GM12872 (cell line): ENCODE measurements at regions not wholly inside any gene's neighbourhood (a gene's known extent, or its start where the extent isn't known, plus 50 kb on each side); places are given as distances from the start of the nearest gene placed in this dataset.

ENCODE experiments used
- TF ChIP-seq, protein P1 (sequence below): IDR thresholded peaks from 3 replicates; pipeline ENCODE4 v1.5.1; 2011; ENCODE audit warnings: low read depth, mild to moderate bottlenecking, low read length, moderate library complexity; ENCODE audit not compliant: insufficient read depth

DNA sequence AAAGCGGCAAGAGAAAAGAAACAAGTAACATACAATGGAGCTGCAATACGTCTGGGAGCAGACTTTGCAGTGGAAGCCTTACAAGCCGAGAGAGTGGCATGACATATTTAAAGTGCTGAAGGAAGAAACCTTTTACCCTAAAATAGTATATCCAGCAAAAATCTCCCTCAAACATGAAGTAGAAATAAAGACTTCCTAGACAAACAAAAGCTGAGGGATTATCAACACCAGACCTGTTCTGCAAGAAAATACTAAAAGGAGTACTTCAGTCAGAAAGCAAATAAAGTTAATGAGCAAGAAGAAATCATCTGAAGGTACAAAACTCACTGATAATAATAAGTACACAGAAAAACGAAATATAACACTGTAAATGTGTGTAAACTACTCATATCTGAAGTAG, 77.5 kb upstream of the ABCD2 start:
- TF ChIP-seq, protein P1, sequence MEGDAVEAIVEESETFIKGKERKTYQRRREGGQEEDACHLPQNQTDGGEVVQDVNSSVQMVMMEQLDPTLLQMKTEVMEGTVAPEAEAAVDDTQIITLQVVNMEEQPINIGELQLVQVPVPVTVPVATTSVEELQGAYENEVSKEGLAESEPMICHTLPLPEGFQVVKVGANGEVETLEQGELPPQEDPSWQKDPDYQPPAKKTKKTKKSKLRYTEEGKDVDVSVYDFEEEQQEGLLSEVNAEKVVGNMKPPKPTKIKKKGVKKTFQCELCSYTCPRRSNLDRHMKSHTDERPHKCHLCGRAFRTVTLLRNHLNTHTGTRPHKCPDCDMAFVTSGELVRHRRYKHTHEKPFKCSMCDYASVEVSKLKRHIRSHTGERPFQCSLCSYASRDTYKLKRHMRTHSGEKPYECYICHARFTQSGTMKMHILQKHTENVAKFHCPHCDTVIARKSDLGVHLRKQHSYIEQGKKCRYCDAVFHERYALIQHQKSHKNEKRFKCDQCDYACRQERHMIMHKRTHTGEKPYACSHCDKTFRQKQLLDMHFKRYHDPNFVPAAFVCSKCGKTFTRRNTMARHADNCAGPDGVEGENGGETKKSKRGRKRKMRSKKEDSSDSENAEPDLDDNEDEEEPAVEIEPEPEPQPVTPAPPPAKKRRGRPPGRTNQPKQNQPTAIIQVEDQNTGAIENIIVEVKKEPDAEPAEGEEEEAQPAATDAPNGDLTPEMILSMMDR, result no peak

DNA sequence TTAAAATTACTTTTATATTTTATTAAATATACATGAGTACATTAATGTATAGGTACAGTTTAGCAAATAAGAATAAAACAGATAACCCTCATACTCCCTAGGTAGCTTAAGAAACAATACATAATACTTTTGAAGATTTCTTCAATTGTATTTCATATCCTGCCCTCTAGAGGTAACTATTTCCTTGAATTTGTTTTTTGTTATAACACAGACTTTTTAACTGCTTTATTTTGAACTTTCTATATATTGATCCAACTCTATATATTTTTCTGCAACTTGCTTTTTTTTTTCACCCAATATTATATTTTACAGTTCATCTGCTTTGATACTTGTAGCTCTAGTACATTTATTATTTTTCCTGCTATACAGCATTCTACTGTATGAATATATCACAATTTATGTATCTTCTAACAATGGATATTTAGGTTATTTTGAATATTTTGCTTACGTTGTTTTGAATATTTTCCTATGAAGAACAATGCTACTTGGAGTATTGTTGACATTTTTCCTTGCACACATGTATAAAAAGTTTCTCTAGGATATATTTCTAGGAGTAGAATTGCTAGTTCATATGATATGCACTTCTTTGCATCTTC, 72.8 kb upstream of the ABCD2 start:
- TF ChIP-seq, protein P1, result peak; percentile 14; the same call in 1 of the 3 replicates

DNA sequence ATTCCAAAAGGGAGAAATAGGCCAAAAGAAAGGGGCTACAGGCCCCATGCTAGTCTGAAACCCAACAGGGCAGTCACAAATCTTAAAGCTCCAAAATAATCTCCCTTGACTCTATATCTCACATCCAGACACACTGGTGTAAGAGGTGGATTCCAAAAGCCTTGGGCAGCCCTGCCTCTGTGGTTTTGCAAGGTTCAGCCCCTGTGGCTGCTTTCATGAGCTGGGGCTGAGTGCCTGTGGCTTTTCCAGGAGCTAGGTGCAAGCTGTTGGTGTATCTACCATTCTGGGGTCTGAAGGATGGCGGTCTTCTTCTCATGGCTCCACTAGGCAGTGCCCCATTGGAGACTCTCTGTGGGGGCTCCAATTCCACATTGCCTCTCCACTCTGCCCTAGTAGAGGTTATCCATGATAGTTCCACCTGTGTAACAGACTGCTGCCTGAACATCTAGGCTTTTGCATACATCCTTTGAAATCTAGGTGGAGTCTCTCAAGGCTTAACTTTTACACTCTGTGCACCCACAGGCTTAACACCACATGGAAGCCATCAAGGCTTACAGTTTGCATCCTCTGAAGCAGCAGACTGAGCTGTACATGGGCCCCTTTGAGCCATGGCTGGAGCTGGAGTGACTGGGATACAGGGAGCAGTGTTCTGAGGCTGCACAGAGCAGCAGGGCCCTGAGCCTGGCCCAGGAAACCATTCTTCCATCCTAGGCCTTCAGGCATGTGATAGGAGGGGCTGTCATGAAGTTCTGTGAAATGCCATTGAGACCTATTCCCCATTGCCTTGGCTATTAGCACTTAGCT, 66.5 kb upstream of the ABCD2 start:
- TF ChIP-seq, protein P1, result no peak

DNA sequence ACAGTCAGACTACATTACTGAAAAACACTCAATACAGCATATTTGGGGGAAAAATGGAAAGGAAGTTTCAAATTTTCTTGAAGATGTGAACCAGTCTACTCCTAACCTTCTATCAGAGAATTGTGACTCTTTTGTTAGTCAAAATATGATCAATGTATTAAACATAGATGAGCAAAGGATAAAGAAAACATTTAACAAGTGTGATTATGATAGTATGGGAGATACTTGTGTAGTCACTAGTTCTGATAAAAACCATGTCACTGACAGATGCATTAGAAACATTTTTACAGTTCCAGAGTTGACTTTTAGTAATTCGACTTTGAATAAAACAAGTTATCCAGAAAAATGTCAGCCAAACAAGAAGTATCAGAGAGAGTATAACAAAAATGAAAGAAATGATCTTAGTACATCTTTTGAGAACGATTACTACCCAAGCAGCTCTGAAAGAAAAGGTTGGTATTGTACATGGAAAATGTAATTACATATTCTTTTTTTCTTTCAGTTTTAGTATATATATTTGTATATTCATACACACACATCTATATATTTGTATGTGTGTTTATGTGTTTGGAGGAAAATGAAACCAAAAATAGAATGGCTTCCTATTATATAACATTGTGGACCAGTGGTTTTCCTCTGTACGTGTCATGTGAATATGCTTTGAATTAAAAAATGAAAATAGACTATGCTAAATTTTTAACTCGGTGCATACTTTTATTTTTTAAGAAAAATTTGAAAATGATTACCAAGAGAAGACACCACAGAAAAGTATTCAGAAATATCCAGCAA, 63.3 kb upstream of the ABCD2 start:
- TF ChIP-seq, protein P1, result no peak

DNA sequence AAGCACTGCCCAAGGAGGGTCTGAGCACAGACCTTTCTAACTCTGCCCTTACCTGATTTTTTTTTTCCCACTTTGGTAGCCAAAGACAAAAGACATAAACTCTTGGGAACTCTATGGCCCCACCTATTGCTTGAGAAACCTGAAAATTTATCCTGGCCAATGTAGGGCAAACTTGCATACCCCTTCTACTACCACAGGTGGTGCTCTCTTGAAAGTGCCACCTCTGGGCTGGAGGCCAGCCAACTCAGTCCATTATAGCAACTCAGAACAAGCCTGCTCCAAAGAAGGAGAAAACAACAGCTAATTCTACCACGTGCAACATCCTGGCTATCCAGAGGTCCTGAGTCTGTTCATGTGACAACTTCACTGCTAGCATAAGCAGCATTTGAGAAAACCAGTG, 55.7 kb upstream of the ABCD2 start:
- TF ChIP-seq, protein P1, result no peak

DNA sequence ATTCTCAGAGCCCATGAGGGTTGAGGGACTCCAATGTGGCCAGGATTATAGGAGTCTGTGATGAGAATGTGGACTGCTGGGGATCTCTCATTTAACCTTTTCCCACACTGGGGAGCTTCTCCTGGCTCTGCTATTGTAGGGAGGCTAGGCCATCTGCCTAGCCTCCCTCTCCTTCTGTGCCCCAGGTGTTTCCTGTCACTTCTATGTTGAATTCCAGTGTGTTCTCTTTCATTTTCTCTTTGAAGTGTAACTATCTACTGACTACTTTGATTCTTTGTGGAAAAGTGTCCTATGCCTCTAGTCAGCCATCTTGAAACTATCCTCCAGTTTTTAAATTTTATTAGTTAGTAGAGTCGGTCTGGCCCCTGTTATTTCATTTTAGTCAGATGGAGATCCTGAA, 53.4 kb upstream of the ABCD2 start:
- TF ChIP-seq, protein P1, result no peak

DNA sequence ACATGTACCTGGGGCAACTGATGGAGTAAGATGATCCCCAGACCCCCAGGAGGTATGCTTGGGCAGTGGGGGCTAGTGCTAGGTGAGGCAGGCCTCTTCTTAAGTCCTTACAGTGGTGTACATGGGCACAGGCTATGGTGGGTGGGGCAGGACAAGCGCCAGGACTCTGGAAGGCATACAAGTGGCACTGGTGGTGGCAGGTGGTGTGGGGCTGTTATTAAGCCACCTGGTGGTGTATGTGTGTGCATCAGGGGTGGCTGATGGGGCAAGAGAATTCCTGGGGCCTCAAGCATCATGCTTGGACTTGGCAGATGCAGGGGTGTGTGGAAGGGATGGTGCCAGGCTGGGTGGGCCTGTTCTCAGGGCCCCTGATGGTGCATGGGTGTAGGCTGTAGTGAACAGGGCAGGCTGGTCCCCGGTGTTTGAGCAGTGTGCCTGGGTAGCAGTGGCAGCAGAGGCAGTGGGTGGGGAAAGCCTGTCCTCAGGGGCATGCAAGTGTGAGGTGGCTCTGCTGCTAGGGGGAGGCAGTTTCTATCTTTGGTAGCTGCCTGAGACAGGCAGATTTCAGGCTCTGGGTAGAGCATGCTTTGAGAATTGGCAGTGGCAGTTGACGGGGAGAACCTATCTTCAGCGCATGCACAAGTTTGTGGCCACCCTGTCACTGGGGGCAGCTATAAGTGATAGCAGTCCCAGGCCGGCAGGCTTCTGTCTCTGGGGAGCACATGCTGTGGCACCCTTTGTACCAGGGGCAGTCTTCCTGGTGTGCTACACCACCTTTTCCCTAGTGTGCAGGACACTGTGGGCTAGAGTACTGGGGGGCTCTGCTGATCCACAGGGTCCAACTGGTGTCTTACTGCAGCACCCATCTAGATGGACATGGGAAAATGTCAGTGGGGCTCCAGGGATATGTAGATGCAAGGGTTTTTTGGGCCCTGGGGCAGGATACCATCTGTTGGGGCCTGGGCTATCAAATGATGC, 52.6 kb upstream of the ABCD2 start:
- TF ChIP-seq, protein P1, result no peak
